Esophagus squamous epithelium (tissue), 4 donors: ENCODE measurements at regions not wholly inside any gene's neighbourhood (a gene's known extent, or its start where the extent isn't known, plus 50 kb on each side); places are given as distances from the start of the nearest gene placed in this dataset.

ENCODE experiments used
- CTCF ChIP-seq, 6 experiments: fragments of 450-650 bp in 4 of 6; fragments of 200-600 bp in 2 of 6; sonication (generic) in 2 of 6; IDR thresholded peaks; one replicate each; pipeline ENCODE4 v1.5.1; 2016 to 2019; ENCODE audit warnings: antibody characterized with exemption in 6 of 6, mild to moderate bottlenecking in 4 of 6, moderate library complexity in 4 of 6
- POLR2A ChIP-seq, 4 donors: fragments of 450-650 bp; IDR thresholded peaks; one replicate each; pipeline ENCODE4 v1.6.1; 2017; ENCODE audit warnings: antibody characterized with exemption in 4 of 4, mild to moderate bottlenecking in 4 of 4, moderate library complexity in 3 of 4

- TF ChIP-seq POLR2A (IDR thresholded peaks at IDR 0.05) (no peak), CTCF (IDR thresholded peaks at IDR 0.05) (no peak)
Measured at GRCh38 chr12:115349711-115350110, 665.7 kb upstream of the TBX3 start.
